DOHH2 (cell line): ENCODE measurements at regions not wholly inside any gene's neighbourhood (a gene's known extent, or its start where the extent isn't known, plus 50 kb on each side); places are given as distances from the start of the nearest gene placed in this dataset.

Source experiments
- EZH2phosphoT487 ChIP-seq: fragments of 200-600 bp; sonication (generic); IDR thresholded peaks from 2 replicates; pipeline ENCODE4 v1.6.1; 2017; ENCODE audit warnings: borderline replicate concordance, mild to moderate bottlenecking, antibody characterized with exemption, low read length, moderate library complexity, mixed read lengths
- TF ChIP-seq, protein P1 (sequence below): fragments of 200-600 bp; sonication (generic); IDR thresholded peaks from one replicate; pipeline ENCODE4 v1.5.1; 2014; ENCODE audit warnings: antibody characterized with exemption, mild to moderate bottlenecking, low read depth, low read length; ENCODE audit not compliant: poor library complexity, severe bottlenecking

GRCh38 chr2:145161656-145162055, 641.7 kb upstream of the ZEB2 start:
- TF ChIP-seq, protein P1, sequence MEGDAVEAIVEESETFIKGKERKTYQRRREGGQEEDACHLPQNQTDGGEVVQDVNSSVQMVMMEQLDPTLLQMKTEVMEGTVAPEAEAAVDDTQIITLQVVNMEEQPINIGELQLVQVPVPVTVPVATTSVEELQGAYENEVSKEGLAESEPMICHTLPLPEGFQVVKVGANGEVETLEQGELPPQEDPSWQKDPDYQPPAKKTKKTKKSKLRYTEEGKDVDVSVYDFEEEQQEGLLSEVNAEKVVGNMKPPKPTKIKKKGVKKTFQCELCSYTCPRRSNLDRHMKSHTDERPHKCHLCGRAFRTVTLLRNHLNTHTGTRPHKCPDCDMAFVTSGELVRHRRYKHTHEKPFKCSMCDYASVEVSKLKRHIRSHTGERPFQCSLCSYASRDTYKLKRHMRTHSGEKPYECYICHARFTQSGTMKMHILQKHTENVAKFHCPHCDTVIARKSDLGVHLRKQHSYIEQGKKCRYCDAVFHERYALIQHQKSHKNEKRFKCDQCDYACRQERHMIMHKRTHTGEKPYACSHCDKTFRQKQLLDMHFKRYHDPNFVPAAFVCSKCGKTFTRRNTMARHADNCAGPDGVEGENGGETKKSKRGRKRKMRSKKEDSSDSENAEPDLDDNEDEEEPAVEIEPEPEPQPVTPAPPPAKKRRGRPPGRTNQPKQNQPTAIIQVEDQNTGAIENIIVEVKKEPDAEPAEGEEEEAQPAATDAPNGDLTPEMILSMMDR: no peak
- TF ChIP-seq EZH2phosphoT487: no peak
